ENCODE measurements at regions not wholly inside any gene's neighbourhood (a gene's known extent, or its start where the extent isn't known, plus 50 kb on each side); places are given as distances from the start of the nearest gene placed in this dataset.

- DNase-seq (ENCODE audit: low spot score) (peak; percentile 9), ATAC-seq (no peak)
- Mint-ChIP-seq H3K4me3 (no peak overlapping the region), H3K36me3 (no peaks in the 10 kb centered on the region; the same call in 1 of the 2 replicates), H3K27ac (no peak overlapping the region), H3K27me3 (ENCODE audit: low read depth) (no peaks in the 10 kb centered on the region), H3K9me3 (0 out of 2 replicates have a peak, but pooled peaks cover 11% of the 10 kb centered on the region), H3K4me1 (peaks cover 25% of the 10 kb centered on the region)
- POLR2A ChIA-PET: no interaction called here
- TF ChIP-seq TP53 (CRISPR knock-in tag; IDR thresholded peaks at IDR 0.05): no peak
- TF ChIP-seq NFYB (CRISPR knock-in tag; conservative IDR thresholded peaks at IDR 0.05; ENCODE audit: low read depth): no peak
- TF ChIP-seq, protein P1, sequence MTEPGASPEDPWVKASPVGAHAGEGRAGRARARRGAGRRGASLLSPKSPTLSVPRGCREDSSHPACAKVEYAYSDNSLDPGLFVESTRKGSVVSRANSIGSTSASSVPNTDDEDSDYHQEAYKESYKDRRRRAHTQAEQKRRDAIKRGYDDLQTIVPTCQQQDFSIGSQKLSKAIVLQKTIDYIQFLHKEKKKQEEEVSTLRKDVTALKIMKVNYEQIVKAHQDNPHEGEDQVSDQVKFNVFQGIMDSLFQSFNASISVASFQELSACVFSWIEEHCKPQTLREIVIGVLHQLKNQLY (CRISPR knock-in tag; IDR thresholded peaks at IDR 0.05): no peak
- TF ChIP-seq SOX15 (CRISPR knock-in tag; IDR thresholded peaks at IDR 0.05): no peak
- TF ChIP-seq ZNF219 (CRISPR knock-in tag; IDR thresholded peaks at IDR 0.05; ENCODE audit: borderline replicate concordance): no peak
- no peak for TF ChIP-seq ZNF671 (CRISPR knock-in tag; IDR thresholded peaks at IDR 0.05)
- no peak for TF ChIP-seq ZNF317 (CRISPR knock-in tag; IDR thresholded peaks at IDR 0.05; ENCODE audit: borderline replicate concordance, low read depth)
- TF ChIP-seq, protein P2, sequence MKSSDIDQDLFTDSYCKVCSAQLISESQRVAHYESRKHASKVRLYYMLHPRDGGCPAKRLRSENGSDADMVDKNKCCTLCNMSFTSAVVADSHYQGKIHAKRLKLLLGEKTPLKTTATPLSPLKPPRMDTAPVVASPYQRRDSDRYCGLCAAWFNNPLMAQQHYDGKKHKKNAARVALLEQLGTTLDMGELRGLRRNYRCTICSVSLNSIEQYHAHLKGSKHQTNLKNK (CRISPR knock-in tag; IDR thresholded peaks at IDR 0.05): no peak
- no peak for TF ChIP-seq NR1H2 (CRISPR knock-in tag; IDR thresholded peaks at IDR 0.05)
- no peak for TF ChIP-seq ZNF532 (CRISPR knock-in tag; IDR thresholded peaks at IDR 0.05; ENCODE audit: borderline replicate concordance)
- no peak for TF ChIP-seq KAT7 (CRISPR knock-in tag; IDR thresholded peaks at IDR 0.05; ENCODE audit: borderline replicate concordance)
- no peak for TF ChIP-seq ZNF416 (CRISPR knock-in tag; IDR thresholded peaks at IDR 0.05)
- TF ChIP-seq, protein P3, sequence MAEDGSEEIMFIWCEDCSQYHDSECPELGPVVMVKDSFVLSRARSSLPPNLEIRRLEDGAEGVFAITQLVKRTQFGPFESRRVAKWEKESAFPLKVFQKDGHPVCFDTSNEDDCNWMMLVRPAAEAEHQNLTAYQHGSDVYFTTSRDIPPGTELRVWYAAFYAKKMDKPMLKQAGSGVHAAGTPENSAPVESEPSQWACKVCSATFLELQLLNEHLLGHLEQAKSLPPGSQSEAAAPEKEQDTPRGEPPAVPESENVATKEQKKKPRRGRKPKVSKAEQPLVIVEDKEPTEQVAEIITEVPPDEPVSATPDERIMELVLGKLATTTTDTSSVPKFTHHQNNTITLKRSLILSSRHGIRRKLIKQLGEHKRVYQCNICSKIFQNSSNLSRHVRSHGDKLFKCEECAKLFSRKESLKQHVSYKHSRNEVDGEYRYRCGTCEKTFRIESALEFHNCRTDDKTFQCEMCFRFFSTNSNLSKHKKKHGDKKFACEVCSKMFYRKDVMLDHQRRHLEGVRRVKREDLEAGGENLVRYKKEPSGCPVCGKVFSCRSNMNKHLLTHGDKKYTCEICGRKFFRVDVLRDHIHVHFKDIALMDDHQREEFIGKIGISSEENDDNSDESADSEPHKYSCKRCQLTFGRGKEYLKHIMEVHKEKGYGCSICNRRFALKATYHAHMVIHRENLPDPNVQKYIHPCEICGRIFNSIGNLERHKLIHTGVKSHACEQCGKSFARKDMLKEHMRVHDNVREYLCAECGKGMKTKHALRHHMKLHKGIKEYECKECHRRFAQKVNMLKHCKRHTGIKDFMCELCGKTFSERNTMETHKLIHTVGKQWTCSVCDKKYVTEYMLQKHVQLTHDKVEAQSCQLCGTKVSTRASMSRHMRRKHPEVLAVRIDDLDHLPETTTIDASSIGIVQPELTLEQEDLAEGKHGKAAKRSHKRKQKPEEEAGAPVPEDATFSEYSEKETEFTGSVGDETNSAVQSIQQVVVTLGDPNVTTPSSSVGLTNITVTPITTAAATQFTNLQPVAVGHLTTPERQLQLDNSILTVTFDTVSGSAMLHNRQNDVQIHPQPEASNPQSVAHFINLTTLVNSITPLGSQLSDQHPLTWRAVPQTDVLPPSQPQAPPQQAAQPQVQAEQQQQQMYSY (CRISPR knock-in tag; IDR thresholded peaks at IDR 0.05): no peak
- CTCF ChIA-PET: interaction anchor here (0.5 to 3.6 kb wide), 11 partner anchors 10 to 173 kb away, joined by 3 to 56 read pairs (median 5); no protein-coding TSS in a partner anchor
Observed at GRCh38 chr17:77330602-77331081, 189.9 kb downstream of the SEC14L1 start.

DNA sequence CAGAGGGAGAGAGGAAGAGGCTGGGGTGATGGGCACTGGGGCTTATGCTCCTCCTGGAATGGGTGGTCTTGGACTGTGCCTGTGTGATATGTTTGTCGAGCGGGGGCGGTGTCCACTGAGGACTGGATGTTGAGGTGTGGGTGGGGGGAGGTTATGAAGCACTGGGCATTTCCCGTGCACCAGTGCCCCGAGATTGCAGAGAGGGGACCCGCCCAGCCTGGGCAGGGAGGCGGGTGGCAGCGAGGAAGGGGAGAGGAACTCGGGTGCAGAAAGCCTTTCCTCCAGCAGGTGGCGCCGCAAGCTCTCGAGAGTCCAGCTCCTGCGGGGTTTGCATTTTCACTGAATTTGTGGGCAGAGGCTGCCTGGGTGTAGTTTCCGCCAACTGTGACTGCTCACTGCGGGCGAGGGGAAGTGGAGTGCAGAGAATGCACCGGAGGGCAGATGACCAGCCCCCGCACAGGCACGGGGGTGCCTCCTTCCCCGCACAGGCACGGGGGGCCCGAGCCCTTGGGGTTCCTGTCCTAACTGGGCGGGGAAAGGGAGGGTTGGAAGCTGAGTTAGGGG is 190.6 kb downstream of the SEC14L1 start:
- peak; percentile 88 for ATAC-seq
- Mint-ChIP-seq H3K9me3 (peaks cover 11% of the 10 kb centered on the region; the same call in 1 of the 2 replicates), H3K4me1 (peaks cover 25% of the 10 kb centered on the region), H3K4me3 (peak overlapping the region; percentile 35; the same call in 1 of the 2 replicates), H3K27ac (peak overlapping the region; percentile 47; the same call in 1 of the 2 replicates), H3K27me3 (ENCODE audit: low read depth) (no peaks in the 10 kb centered on the region), H3K36me3 (no peaks in the 10 kb centered on the region; the same call in 1 of the 2 replicates)
- CTCF ChIA-PET: interaction anchor here (0.5 to 3.6 kb wide), 35 partner anchors 9 to 211 kb away, joined by 3 to 56 read pairs (median 4); no protein-coding TSS in a partner anchor
- DNase-seq (ENCODE audit: low spot score): peak; percentile 95
- POLR2A ChIA-PET: no interaction called here
- TF ChIP-seq TP53 (CRISPR knock-in tag; IDR thresholded peaks at IDR 0.05): no peak
- TF ChIP-seq, protein P4, sequence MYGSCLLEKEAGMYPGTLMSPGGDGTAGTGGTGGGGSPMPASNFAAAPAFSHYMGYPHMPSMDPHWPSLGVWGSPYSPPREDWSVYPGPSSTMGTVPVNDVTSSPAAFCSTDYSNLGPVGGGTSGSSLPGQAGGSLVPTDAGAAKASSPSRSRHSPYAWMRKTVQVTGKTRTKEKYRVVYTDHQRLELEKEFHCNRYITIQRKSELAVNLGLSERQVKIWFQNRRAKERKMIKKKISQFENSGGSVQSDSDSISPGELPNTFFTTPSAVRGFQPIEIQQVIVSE (CRISPR knock-in tag; IDR thresholded peaks at IDR 0.05; ENCODE audit: borderline replicate concordance): no peak
- TF ChIP-seq TCF7 (CRISPR knock-in tag; IDR thresholded peaks at IDR 0.05; ENCODE audit: low read depth): no peak
- TF ChIP-seq, protein P5, sequence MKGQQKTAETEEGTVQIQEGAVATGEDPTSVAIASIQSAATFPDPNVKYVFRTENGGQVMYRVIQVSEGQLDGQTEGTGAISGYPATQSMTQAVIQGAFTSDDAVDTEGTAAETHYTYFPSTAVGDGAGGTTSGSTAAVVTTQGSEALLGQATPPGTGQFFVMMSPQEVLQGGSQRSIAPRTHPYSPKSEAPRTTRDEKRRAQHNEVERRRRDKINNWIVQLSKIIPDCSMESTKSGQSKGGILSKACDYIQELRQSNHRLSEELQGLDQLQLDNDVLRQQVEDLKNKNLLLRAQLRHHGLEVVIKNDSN (CRISPR knock-in tag; IDR thresholded peaks at IDR 0.05): no peak
- TF ChIP-seq GRHL2 (CRISPR knock-in tag; IDR thresholded peaks at IDR 0.05; ENCODE audit: insufficient replicate concordance, severe bottlenecking): no peak
- no peak for TF ChIP-seq ZNF423 (CRISPR knock-in tag; IDR thresholded peaks at IDR 0.05)
- no peak for TF ChIP-seq ZNF263 (CRISPR knock-in tag; IDR thresholded peaks at IDR 0.05; ENCODE audit: low read depth)
- TF ChIP-seq ZSCAN18 (CRISPR knock-in tag; IDR thresholded peaks at IDR 0.05): no peak
- TF ChIP-seq ZNF121 (CRISPR knock-in tag; IDR thresholded peaks at IDR 0.05): no peak

Measured in WTC11 (cell line).